ENCODE measurements at regions not wholly inside any gene's neighbourhood (a gene's known extent, or its start where the extent isn't known, plus 50 kb on each side); places are given as distances from the start of the nearest gene placed in this dataset.

DNA sequence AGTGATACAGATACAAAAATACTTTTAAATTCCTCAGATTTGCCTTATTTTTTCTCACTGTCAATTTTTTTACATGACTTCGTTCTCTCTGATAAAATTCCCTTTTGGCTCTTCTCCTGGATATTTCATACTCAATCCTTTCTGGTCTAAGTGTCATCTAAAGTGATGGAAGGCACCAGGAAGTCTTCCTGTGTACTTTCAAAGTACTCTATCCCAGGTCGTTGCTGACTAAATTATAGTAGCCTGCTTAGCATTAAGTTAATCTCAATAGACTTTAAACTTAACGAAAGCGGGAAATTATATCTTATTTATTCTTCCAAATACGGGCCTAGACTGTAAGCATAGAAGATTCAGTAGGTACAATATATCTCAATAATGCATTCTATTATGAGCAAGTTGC is 67.8 kb downstream of the CASP12 start:
- no peak for DNase-seq (ENCODE audit: low read depth in 3 of 3)

DNA sequence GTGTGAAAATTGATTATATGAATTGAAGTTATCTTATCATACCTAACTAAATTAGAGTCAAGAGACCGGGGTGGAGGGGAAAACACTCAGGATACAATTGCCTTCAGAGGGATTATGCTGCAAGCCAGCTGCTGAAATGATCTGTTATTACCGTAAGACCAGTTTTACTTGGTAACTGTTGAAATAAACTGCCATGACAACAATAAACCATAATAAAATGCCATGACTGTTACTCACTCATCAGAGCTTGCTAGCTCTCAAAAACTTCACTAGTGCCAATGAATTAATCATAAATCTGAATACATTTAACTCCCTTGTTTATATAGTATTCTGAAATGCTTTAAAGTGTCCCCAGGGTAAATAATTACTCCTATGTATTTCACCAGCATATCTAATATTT is 68.2 kb downstream of the CASP12 start:
- DNase-seq (ENCODE audit: low read depth in 3 of 3), result no peak

DNA sequence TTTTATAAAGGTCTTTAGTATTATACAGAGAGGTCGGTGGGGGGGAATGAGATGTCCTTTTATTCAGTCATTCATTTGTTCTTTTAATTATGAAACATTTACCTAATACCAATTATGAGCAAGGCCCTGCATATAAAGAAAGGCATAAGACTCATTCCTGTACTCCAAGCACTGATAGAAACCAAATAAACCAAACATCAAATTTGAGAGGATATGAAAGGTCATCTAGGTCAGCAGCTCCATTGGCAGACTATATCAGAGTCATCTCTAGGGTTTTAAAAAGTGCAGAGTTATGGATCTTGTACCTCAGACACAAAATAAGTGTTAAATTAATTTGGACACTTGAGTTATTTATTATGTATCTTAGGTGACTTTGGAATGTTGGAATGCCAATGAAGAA is 71.5 kb downstream of the CASP12 start:
- DNase-seq (ENCODE audit: low read depth in 3 of 3), result no peak

DNA sequence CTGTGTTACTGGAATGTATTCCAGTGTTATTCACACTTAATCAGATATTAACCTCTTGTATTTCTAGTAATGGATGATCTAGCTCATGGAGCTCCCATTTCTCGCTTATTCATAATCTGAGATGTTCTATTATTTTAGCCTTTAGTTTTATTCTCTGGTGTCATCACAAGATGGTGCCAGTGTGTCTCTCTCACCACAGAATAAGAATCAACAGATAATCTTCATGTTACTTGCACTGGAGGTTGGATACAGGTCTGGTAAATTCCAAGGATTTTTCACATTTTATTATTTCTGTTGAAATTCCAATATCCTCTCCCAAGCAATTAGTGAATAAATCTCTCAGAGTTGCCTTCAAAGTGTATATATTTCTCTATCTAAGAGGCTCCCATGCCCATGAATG is 74.6 kb downstream of the CASP12 start:
- no peak for DNase-seq (ENCODE audit: low read depth in 3 of 3)

DNA sequence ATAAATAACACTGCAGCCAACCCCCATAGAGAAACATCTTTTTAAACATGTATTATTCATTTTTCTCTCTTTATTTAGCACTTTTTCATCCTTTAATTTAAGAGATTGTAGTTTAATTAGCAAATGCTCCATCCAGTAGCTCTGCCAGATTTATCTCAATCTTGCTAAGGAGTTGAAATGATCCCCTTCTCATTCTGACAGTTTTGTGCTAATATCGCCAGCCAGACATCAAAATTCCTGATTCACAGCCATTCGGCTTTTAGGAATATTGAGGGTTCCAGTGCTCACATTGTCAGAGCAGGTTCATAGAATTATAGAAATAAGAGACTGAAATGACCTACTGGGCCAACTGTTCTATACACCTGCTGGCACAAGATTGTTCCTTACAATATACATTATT is 77.8 kb downstream of the CASP12 start:
- DNase-seq (ENCODE audit: low read depth in 3 of 3), result no peak

DNA sequence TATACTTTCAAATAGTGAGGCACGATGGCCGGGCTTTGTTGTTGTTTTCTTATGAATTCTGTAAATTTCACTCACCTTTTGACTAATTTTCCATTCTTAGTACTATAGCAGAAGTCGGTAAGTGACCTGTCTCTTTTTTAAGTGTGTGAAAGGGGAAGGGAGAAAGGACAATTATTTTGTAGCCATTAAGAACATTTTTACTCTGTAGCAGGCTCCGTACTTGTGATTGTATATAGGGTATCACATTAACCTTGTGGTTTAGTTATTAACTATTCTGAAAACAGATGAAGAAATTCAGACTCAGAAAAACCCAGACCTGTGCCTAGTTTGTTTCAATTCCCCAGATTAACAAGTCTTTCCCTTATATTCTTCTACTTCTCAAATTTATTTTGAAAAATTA is 78.7 kb downstream of the CASP12 start:
- DNase-seq (ENCODE audit: low read depth in 3 of 3), result no peak

DNA sequence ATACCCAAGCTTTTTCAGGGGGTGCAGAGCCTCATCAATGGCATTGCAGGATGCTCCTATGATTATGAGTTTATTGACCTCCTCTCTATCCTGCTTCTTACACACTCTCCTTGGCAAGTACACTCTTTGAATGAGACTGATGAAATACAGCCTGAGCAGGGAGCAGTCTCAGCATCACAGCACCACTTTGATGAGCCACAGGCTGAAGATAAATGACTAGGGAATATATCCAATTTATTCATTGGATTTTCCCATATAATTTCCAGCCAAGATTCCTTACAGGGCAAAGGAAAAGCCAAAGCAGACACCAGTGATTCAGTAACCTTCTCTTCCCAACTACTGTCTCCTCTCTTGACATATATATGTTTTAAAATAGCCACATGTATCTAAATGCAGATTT is 79.2 kb downstream of the CASP12 start:
- no peak for DNase-seq (ENCODE audit: low read depth in 3 of 3)

DNA sequence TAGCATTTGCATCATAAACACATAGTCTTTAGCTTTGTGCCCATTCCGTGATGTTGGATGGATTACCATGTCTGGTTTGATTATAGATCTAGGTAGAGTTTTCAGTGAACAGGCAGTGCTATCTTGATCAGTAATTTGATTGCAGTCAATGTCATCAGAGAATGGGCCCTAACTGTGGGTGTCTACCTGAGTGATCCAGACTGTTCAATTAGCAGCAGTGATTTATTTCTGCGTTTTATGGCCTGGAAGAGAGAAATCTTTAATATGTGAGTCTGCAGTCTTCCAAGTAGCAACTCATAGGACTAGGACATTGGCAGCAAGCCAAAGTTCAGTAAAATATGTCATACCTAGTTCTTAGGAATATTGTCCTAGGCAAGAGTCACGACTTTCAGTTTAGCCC is 80.3 kb downstream of the CASP12 start:
- DNase-seq (ENCODE audit: low read depth in 3 of 3), result no peak

DNA sequence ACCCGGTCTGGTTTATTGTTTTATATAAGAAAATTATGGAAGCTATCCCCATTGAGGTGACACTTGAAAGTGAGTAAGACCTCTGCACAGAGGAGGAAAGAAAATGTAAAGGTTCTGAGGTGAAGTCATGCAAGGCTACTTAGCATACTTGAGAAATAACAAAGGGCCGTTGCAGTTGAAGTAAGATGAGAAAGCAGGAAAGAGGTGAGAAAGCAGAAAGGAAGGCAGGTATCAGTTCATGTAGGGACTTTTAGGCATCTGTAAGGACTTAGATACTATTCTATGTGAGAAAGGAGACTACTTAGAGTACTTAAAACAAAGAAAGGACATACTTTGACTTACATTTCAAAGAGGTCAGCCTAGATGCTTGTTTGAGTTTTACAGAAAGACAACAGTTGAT is 84.7 kb downstream of the CASP12 start:
- DNase-seq (ENCODE audit: low read depth in 3 of 3), result no peak

DNA sequence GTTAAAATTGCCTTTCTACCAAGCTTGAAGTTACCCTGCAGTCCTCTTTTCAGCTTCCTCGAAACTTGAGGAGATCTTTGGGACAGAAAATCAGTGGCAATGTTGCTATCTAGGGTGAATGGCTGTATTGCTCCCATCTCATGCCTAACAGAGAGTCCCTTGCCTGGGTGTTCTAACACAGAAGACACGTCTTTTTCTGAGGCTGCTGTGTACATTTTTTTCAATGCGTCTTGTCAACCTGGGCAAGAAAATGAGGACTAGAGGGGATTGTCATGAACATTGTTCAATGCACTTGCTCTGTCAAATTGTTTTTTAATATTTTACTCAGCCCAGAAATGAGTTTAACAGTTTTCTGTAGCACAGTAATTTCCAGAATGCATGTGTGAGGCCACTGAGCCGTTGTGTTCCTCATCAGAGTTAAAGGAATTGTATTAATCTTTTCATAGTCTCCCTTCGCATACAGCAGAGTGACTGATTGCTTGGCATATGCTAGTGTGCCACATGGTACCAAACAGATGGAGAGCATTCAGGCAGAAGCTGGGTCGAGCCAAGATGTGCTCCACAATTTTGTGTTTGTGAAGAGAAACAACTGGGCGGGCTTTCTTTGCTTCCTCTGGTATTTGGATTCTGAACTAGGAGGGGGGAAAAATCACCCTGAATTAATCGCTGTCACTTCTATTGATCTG is 86.0 kb downstream of the CASP12 start:
- no peak for DNase-seq (ENCODE audit: low read depth in 3 of 3)

DNA sequence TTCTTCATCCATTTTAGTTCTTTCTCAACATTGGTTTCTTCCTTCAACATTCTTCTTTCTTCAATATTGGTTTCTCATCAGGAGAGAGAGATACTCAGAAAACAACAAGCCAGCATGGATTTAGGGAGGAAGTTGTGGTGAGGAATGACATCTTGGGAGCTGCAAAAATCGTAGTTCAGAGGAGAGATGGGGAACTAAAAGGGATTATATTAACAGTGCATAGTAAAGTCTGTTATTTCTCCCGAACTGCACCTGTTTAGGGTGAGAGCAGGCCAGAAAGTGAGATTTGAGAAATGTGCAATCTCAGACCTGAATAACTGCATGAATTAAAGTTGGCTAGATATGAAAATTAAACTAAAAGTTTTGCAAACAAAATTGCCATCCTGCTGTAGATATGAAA is 94.5 kb downstream of the CASP12 start:
- DNase-seq (ENCODE audit: low read depth in 3 of 3), result no peak

DNA sequence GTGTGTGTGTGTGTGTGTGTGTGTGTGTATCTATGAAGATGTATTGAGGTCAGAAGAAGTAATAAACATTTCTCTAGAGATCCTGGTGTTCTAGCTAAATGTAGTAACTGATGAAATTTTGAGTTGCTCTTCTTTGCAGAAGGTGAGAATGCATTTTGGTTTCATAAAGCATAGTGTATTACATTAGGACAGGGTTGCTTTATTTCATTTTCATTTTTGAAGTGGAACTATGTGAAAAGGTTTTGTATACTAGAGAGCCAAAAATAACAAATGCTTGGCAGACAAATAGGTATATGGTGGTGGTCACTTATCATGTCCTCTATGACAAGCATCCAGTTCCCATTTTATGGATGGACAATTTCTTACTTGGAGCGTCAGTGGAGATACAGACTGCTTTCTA is 99.0 kb downstream of the CASP12 start:
- DNase-seq (ENCODE audit: low read depth in 3 of 3), result no peak

DNA sequence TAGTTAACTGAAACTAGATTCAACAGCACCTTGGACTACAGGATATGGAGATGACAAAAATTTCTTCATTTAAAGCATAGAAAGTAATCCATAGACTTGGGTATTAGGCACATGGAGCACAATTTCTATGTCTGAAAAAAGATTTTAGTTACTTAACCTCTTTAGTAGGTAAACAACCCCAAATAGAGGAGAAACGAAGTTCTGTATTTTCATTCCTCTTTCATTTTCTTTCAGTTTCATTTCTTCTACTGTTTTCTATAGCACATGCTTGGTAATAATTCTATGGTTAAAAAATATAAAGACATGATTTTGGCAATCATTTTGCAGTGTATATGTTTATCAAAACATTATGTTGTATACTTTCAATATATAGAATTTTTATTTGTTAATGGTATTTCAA is 99.5 kb downstream of the CASP12 start:
- DNase-seq (ENCODE audit: low read depth in 3 of 3), result no peak

DNA sequence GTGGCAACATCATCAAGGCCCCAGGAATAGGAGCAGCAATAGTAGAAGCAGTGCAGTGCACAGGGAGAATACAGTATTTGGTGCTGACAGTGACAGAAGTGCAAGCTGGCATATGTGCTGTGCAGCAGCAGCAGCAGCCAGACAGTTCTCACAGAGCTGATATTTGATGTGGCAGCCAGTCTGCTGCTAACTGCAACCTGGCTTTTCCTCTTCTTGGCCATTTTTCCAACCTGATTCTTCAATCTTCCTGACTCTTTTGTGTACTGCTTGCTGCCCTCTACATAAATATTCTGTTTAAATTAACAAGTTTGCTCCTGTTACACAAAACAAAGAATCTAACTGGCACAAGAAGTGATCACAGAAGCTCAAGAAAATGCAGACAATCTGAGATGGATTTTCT is 102.0 kb downstream of the CASP12 start:
- no peak for DNase-seq (ENCODE audit: low read depth in 3 of 3)

DNA sequence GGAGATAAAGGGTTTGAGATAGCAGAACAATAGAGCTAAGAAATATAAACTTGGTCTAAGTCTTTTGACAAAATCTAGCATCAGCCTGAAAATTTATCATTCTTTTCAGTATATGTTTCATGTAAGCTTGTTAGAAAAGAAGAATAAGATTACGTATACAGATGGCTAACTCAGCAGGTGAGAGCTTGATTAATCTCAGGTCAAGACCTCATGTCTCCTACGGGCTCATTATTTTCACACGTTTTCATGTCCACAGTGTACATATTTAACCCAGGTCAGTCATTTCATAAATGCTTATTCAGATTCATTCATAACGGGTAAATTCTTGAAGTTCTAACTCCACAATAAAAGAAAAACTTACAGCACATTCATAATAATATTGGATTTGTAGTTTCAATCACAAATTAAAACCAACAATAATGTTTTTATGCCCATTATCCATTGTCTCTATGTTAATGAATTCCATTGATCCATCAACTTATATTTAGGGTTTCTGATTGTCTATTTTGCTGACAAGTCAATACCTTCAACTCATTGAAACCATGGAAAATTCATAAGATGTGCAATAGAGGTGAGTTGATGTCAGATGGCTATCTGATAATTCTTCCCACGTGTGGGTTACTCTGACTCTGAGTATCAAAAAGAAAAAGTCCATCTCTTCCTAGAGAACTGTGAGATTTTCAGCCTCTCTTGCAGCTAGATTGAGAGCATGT is 102.6 kb downstream of the CASP12 start:
- no peak for DNase-seq (ENCODE audit: low read depth in 3 of 3)

DNA sequence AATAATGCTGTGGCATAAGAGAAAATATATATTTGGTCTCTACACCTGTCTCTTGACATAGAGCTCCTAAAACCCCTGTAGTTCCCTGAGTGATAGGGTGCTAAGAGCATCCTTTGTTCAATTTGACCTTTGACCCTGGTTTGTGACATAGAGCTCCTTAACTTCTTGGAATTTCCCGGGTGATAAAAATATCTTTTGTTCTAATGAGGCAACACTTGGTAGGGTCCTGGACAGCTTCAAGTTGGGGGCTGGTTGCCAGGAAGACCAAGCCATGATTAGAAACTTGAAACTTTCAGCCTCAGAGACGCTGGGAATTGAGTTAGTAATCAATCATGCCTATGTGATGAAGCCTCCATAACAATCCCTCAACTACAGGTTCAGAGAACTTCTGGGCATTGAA is 105.4 kb downstream of the CASP12 start:
- DNase-seq (ENCODE audit: low read depth in 3 of 3), result no peak

DNA sequence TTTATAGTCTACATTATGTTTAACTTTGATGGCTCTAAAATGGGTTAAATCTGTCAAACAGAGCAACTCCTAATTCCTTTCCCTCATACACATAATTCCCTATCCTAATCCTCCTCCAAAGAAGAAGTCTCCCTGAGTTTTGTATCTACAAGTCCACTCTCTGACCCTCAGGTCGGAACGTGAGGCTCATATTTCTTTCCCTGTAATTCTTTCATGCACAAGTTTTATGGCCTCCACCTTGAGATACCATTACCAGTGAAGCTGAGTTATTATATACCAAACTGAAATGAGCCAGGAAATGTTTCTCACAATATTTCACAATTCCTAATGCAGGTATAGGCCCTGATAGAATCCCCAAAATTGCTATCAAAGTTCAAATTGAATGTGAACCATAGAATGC is 106.4 kb downstream of the CASP12 start:
- DNase-seq (ENCODE audit: low read depth in 3 of 3), result no peak

DNA sequence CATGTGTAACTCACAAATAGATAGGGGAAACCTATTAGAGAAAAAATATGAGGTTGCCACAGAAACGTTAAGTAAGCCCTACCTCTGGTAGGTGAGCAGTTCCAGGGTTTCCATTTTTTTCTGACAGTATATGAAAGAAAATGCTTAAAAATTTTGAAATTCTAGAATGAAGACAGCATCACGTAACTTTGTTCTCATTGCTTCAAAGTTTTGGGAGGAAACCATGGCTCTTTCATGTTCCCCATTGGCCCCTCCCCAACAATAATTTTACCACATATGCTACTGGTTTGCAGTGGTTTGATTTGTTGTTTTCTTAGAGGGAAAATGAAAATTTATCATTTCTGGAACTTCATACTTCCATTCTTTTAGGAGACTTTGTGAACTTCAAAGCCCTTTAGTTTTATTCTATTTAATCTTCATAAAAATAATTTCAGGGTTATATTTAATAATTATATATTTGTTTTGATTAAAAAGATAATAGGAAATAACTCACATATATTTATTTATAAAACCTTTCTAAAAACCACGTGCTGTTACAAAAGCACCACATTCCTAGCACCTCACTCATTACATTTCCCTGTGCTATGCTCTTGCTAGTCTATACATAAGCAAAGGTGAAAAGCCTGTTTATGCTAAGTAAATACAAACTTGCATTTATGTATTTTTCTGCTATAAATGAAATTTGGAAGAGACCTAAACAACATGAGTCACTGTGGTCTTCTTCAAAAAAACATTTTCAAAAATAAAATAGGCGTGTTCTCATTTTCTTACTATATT is 113.4 kb downstream of the CASP12 start:
- DNase-seq (ENCODE audit: low read depth in 3 of 3), result no peak

DNA sequence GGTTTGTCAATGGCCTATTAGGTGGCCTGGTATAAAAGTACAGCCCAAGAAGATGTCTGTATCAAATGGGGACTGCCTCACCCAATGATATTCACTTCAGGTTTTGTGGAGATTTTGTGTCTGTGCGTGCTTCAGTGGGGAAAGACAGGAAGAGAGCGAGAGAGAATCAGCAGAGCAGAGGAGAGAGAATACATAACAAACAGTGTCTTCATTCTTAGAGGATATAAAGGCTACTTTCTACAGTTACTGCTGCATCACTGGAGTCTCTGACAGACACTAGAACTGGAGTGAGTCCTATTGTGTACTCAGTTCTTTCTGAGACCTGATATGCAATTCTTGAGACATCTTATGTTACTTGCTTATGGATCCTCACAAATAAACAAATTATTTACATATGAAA is 115.0 kb downstream of the CASP12 start:
- DNase-seq (ENCODE audit: low read depth in 3 of 3), result no peak

DNA sequence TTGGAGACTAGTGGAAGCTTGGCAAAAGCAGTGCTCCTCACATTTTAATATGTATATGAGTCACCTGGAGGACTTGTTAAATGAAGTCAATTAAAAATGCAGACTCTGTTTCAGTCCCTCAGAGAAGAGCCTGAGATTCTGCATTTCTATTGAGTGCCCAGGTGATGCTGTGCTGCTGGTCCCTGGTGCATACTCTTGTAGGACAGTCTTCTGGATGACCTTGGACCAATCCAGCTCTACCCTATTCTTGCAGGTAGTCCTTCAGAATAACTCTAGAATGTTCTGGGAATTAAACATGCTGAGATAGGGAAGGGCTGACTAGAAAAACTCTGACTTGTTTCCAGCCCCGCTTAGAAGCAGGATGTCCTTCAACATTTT is 115.9 kb downstream of the CASP12 start:
- DNase-seq (ENCODE audit: low read depth in 3 of 3), result no peak

DNA sequence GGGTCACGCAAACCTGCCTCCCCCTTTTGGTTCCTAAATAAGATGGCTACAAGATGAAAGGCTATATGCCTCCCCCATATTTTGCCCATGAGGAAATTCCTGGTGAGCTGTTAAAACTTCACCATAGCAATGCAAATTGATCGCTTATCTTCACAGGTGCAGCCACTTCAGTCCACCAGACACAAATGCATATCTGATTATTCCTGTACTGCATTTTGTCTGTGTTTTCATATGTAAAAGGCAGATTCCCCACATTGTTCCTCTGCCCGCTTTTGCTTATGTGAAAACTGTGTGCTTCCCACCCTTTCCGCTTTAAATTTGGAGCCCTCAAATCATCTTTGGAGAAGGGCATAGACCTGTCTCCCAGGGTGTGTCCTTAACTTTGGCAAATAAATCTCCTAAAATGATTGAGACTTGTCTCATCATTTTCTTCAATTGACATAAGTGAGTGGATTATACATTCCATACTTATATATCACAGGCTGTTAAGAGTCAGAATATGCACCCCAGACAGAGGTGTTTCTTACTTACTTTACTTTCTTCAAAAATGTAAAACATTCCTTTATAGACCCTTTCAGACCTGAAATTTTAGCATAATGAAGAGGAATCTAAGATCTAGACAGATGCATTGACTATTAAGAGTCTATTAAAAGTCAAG is 116.4 kb downstream of the CASP12 start:
- no peak for DNase-seq (ENCODE audit: low read depth in 3 of 3)

DNA sequence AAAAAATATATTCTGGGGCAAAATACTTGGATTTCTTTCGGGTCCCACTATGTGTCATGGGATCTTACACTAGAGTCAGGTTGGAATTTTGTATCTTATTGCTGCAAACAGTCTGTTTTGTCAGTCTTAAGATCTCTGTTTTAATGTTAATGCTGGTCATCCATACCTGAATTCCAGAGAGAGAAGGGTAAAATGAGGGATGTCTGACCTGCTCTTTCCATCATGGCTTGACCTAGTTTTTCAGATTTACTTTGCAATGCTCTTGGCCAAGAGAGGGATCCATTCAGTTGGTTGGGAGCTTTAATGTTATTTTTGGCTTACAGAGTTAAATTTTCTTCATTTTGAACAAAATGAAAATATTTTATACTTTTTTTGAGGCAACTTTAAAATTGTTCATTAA is 117.2 kb downstream of the CASP12 start:
- no peak for DNase-seq (ENCODE audit: low read depth in 3 of 3)

All from stimulated activated CD4-positive, alpha-beta T cell treated with anti-CD3 and anti-CD28 coated beads, TNF-alpha, amount 100 ng/mL, for 24 hours (primary cell).